ENCODE measurements at regions not wholly inside any gene's neighbourhood (a gene's known extent, or its start where the extent isn't known, plus 50 kb on each side); places are given as distances from the start of the nearest gene placed in this dataset.

DNA sequence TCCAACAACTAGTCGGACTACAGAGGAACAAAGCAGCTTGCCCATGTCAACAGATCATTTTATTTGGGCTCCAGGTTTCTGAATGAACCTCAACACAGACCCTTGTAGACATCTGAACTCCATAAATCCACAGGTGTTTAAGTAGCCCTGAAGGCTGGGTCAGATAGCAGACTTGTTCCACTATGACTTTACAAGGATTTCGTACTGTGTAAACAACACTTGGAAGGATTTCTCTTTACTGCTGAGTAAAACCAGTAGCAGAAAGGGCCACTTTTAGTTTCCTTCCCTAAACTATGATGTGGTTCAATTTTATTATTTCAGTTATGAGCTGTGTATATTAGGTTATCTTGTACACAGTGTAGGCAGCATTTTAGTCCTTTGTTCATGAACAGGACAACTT lies 316.4 kb upstream of the ADGRL2 start:
- DNase-seq: no peak
- H3K4me1 ChIP-seq: no peaks in the 10 kb centered on the region
- no peaks in the 10 kb centered on the region for H3K27me3 ChIP-seq
- intact Hi-C loops (cut with DNase I; ENCODE audit: low total_unique reads): no loop called here
- no peak for TF ChIP-seq POLR2A (IDR thresholded peaks at IDR 0.05)
- TF ChIP-seq, protein P1, sequence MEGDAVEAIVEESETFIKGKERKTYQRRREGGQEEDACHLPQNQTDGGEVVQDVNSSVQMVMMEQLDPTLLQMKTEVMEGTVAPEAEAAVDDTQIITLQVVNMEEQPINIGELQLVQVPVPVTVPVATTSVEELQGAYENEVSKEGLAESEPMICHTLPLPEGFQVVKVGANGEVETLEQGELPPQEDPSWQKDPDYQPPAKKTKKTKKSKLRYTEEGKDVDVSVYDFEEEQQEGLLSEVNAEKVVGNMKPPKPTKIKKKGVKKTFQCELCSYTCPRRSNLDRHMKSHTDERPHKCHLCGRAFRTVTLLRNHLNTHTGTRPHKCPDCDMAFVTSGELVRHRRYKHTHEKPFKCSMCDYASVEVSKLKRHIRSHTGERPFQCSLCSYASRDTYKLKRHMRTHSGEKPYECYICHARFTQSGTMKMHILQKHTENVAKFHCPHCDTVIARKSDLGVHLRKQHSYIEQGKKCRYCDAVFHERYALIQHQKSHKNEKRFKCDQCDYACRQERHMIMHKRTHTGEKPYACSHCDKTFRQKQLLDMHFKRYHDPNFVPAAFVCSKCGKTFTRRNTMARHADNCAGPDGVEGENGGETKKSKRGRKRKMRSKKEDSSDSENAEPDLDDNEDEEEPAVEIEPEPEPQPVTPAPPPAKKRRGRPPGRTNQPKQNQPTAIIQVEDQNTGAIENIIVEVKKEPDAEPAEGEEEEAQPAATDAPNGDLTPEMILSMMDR (IDR thresholded peaks at IDR 0.05): no peak
- H3K36me3 ChIP-seq (ENCODE audit: low read depth, missing control alignments): no peaks in the 10 kb centered on the region
- 80 to 86% methylated on average over 2 of the region's 2 CpGs for WGBS, 2 donors
- no peak overlapping the region for H3K27ac ChIP-seq
- H3K4me3 ChIP-seq: no peak overlapping the region
- no peaks in the 10 kb centered on the region for H3K9me3 ChIP-seq

DNA sequence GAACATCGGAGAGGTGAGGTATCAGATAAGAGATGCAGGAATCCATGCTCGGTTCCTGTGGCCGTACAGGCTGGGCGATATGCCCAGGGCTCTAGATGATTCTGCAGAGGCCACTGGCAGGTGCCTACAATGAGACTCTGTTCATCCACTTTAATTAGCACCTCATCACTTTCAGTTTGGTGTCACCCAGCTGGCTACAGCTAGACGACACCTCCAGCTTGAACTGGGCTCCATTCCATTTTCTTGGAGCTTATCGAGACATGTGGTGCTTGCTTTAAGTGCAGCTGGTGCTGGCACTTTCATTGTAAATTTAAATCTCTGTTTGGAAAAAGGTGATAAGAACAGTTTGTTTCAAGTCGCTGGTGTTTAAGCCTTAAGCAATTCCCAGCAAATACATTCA lies 322.5 kb upstream of the ADGRL2 start:
- Histone ChIP-seq H3K4me3 (no peak overlapping the region), H3K9me3 (no peaks in the 10 kb centered on the region), H3K36me3 (ENCODE audit: low read depth, missing control alignments) (no peaks in the 10 kb centered on the region), H3K27ac (no peak overlapping the region), H3K27me3 (no peaks in the 10 kb centered on the region), H3K4me1 (peaks cover 7% of the 10 kb centered on the region)
- intact Hi-C loops (cut with DNase I; ENCODE audit: low total_unique reads): no loop called here
- DNase-seq: no peak
- TF ChIP-seq, protein P1 (IDR thresholded peaks at IDR 0.05): no peak
- TF ChIP-seq POLR2A (IDR thresholded peaks at IDR 0.05): no peak
- WGBS, 2 donors: 21 to 24% methylated on average over 7 of the region's 7 CpGs

DNA sequence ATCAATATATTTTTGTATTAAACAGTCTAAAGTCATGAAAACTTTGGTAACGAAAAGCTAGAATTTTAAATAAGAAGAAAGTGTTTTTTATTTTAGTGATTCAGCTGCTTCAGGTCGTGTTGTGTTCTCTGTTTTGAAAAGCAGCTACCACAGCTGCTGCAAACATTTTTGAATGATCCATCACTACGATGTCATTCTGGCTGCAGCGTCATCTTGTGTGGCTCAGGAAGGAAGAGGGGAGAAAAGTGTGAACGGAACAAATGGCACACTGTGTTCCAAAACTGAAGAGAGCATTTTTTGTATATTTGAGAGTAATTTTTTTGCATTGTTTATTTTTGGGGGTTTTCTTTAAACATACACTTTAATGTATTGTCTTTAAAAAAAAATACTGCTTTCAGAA lies 323.0 kb upstream of the ADGRL2 start:
- intact Hi-C loops (cut with DNase I; ENCODE audit: low total_unique reads): no loop called here
- no peak overlapping the region for H3K27ac ChIP-seq
- no peak for TF ChIP-seq POLR2A (IDR thresholded peaks at IDR 0.05)
- TF ChIP-seq, protein P1 (IDR thresholded peaks at IDR 0.05): no peak
- H3K27me3 ChIP-seq: no peaks in the 10 kb centered on the region
- no peak overlapping the region for H3K4me3 ChIP-seq
- WGBS, 2 donors: 39 to 41% methylated on average over 5 of the region's 5 CpGs
- H3K4me1 ChIP-seq: peaks cover 7% of the 10 kb centered on the region
- no peak for DNase-seq
- no peaks in the 10 kb centered on the region for H3K9me3 ChIP-seq
- H3K36me3 ChIP-seq (ENCODE audit: low read depth, missing control alignments): no peaks in the 10 kb centered on the region

DNA sequence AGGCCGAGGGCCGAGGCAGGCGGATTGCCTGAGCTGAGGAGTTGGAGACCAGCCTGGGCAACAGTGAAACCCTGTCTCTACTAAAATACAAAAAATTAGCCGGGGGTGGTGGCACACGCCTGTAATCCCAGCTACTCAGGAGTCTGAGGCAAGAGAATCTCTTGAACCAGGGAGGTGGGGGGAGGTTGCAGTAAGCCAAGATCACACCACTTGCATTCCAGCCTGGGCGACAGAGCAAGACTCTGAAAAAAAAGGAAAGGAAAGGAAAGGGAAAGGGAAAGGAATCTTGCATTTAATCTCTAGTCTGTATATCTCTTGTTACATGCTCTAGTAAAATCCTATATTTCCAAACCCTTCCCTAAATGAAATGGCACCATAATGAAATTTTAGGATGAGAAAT lies 328.3 kb upstream of the ADGRL2 start:
- Histone ChIP-seq H3K27ac (no peak overlapping the region), H3K36me3 (ENCODE audit: low read depth, missing control alignments) (no peaks in the 10 kb centered on the region), H3K4me3 (no peak overlapping the region), H3K9me3 (no peaks in the 10 kb centered on the region), H3K27me3 (no peaks in the 10 kb centered on the region), H3K4me1 (no peaks in the 10 kb centered on the region)
- intact Hi-C loops (cut with DNase I; ENCODE audit: low total_unique reads): no loop called here
- TF ChIP-seq POLR2A (IDR thresholded peaks at IDR 0.05): no peak
- TF ChIP-seq, protein P1 (IDR thresholded peaks at IDR 0.05): no peak
- WGBS, 2 donors: 79 to 94% methylated on average over 6 of the region's 6 CpGs
- DNase-seq: no peak

DNA sequence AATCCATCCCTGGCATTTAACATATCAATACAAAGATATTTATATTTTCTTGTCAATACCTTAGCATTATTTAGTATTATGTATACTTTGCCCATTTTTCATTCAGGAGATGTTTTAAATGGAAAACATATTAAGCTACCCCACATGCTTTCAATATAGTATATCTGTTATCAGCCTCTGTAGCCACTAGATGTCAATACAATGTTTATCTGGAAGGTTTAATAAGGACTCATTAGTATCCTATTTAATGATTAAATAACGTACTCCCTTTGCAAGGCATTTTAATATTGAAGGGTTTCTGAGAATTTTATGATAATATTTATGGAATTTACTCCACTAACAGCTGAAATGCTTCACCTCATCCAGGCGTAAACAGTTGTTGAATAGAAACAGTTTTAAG lies 329.5 kb upstream of the ADGRL2 start:
- intact Hi-C loops (cut with DNase I; ENCODE audit: low total_unique reads): no loop called here
- Histone ChIP-seq H3K27ac (no peak overlapping the region), H3K36me3 (ENCODE audit: low read depth, missing control alignments) (no peaks in the 10 kb centered on the region), H3K9me3 (no peaks in the 10 kb centered on the region), H3K27me3 (no peaks in the 10 kb centered on the region), H3K4me1 (no peaks in the 10 kb centered on the region), H3K4me3 (no peak overlapping the region)
- TF ChIP-seq, protein P1 (IDR thresholded peaks at IDR 0.05): no peak
- TF ChIP-seq POLR2A (IDR thresholded peaks at IDR 0.05): no peak
- whole genome bisulfite sequencing, 2 donors: 83 to 85% methylated on average over 2 of the region's 2 CpGs
- no peak for DNase-seq
